ENCODE measurements at regions not wholly inside any gene's neighbourhood (a gene's known extent, or its start where the extent isn't known, plus 50 kb on each side); places are given as distances from the start of the nearest gene placed in this dataset.

DNA sequence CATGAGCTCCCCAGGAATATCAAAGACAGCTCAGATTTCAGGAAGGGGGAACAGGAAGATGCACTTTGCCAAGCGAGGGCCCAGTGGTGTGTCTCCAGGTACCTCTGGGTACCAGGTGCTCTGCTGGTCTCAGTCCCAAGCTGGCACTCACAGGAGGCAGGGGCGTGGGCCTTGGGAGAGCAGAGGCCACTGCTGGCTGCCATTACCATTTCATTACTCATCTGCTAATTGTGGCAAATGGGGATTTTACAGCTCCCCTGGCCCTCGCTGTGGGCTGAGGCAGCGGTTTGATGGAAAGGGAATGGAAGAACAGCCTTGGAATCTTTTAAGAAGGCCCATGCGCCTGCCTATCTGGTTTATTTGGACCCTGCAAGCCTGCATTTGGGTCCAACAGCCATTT, 192.0 kb upstream of the NAV2 start:
- TF ChIP-seq TAF1 (IDR thresholded peaks at IDR 0.05; ENCODE audit: borderline replicate concordance, insufficient read depth, low read length) (no peak), SIN3A (IDR thresholded peaks at IDR 0.05; ENCODE audit: borderline replicate concordance, insufficient read depth, low read length) (no peak), FOXP2 (optimal IDR thresholded peaks at IDR 0.05; ENCODE audit: borderline replicate concordance, extremely low read depth, extremely low read length, insufficient read depth) (no peak), POLR2AphosphoS5 (IDR thresholded peaks at IDR 0.05; ENCODE audit: low read depth, low read length) (no peak)
- TF ChIP-seq, protein P1, sequence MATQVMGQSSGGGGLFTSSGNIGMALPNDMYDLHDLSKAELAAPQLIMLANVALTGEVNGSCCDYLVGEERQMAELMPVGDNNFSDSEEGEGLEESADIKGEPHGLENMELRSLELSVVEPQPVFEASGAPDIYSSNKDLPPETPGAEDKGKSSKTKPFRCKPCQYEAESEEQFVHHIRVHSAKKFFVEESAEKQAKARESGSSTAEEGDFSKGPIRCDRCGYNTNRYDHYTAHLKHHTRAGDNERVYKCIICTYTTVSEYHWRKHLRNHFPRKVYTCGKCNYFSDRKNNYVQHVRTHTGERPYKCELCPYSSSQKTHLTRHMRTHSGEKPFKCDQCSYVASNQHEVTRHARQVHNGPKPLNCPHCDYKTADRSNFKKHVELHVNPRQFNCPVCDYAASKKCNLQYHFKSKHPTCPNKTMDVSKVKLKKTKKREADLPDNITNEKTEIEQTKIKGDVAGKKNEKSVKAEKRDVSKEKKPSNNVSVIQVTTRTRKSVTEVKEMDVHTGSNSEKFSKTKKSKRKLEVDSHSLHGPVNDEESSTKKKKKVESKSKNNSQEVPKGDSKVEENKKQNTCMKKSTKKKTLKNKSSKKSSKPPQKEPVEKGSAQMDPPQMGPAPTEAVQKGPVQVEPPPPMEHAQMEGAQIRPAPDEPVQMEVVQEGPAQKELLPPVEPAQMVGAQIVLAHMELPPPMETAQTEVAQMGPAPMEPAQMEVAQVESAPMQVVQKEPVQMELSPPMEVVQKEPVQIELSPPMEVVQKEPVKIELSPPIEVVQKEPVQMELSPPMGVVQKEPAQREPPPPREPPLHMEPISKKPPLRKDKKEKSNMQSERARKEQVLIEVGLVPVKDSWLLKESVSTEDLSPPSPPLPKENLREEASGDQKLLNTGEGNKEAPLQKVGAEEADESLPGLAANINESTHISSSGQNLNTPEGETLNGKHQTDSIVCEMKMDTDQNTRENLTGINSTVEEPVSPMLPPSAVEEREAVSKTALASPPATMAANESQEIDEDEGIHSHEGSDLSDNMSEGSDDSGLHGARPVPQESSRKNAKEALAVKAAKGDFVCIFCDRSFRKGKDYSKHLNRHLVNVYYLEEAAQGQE (IDR thresholded peaks at IDR 0.05; ENCODE audit: insufficient read depth in 1 of 2, low read depth in 2 of 2, low read length in 2 of 2): no peak

DNA sequence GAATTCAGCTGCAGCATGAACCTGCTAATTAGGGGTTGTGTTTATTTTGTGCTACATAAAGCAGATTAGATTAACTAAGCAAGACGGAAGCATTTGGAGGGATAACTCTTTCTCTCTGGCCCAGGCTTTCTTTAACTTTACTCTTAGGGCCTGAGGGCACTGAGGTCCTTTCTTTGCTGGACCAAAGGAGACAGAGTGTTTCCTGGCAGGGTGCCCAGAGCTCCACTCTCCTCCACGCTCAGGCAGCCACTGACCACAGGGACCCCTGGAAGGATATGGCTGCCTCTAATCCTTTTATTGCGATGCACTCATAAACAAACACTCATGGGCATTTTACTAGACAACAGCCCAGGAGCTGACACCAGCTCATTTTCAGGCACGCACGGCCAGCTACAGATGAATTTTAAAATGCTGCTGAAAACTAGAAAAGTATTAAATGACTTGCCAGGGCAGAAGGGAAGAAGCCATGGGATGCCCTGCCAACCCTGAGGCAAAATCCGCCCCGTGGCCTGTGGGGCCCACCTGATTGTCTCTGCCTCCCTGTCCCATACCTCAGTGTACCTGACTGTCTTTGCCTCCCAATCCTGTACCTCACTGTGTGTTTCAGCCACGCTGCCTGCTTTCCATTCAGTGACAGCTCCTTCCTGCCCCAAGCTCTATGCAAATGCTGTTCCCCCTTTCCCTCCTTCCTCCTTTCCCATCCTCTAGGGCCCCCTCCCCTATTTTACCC, 192.6 kb upstream of the NAV2 start:
- no peak for TF ChIP-seq FOXP2 (optimal IDR thresholded peaks at IDR 0.05; ENCODE audit: borderline replicate concordance, extremely low read depth, extremely low read length, insufficient read depth)
- 0 out of 2 replicates have a peak, but pooled peaks have one; percentile 18 for TF ChIP-seq POLR2AphosphoS5 (IDR thresholded peaks at IDR 0.05; ENCODE audit: low read depth, low read length)
- 0 out of 2 replicates have a peak, but pooled peaks have one; percentile 20 for TF ChIP-seq SIN3A (IDR thresholded peaks at IDR 0.05; ENCODE audit: borderline replicate concordance, insufficient read depth, low read length)
- no peak; the same call in 1 of the 2 replicates for TF ChIP-seq TAF1 (IDR thresholded peaks at IDR 0.05; ENCODE audit: borderline replicate concordance, insufficient read depth, low read length)
- TF ChIP-seq, protein P1 (IDR thresholded peaks at IDR 0.05; ENCODE audit: insufficient read depth in 1 of 2, low read depth in 2 of 2, low read length in 2 of 2): peak in 1 of 2 experiments; percentile 41; a peak in 1 of 4 replicates

DNA sequence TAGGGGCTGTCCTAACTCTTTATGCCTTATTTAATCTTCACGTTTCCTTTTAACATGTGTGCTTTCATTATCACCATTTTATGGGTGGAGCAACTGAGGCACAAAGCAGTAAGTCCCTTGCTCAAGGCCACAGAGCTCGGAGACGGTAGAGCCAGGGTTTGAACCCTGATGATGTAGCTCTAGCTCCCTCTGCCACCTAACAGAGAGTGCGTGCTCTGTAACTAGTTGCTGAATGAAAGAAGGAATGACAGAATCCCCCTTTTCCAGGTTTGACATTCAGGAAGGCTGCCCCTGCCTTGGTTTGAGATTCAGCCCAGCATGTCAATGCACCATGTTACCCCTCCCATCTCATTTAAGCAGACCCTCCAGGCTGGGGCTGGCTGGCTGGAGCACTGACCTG, 193.3 kb upstream of the NAV2 start:
- TF ChIP-seq, protein P1 (IDR thresholded peaks at IDR 0.05; ENCODE audit: insufficient read depth in 1 of 2, low read depth in 2 of 2, low read length in 2 of 2): no peak
- no peak for TF ChIP-seq SIN3A (IDR thresholded peaks at IDR 0.05; ENCODE audit: borderline replicate concordance, insufficient read depth, low read length)
- no peak for TF ChIP-seq POLR2AphosphoS5 (IDR thresholded peaks at IDR 0.05; ENCODE audit: low read depth, low read length)
- TF ChIP-seq FOXP2 (optimal IDR thresholded peaks at IDR 0.05; ENCODE audit: borderline replicate concordance, extremely low read depth, extremely low read length, insufficient read depth): no peak
- no peak for TF ChIP-seq TAF1 (IDR thresholded peaks at IDR 0.05; ENCODE audit: borderline replicate concordance, insufficient read depth, low read length)

DNA sequence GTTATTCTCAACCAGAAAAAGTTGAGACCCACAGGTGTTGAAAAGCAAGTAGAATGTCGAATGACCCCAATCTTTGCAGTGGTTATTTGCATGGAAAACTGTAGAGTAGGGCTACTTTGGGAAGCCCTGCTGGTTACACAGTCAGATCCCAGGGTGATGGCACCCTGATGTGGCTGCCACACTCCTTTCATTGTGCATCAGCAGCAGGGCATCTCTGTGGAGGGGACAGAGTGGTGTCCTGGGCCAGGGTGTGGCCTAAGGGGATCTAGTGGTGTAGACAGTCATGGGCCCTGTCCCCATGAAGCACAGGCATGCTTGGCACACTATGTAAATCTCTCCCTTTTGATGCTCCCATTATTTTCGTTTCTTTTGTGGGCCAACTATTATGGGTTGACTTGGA, 199.4 kb upstream of the NAV2 start:
- no peak for TF ChIP-seq SIN3A (IDR thresholded peaks at IDR 0.05; ENCODE audit: borderline replicate concordance, insufficient read depth, low read length)
- TF ChIP-seq, protein P1 (IDR thresholded peaks at IDR 0.05; ENCODE audit: insufficient read depth in 1 of 2, low read depth in 2 of 2, low read length in 2 of 2): no peak
- TF ChIP-seq POLR2AphosphoS5 (IDR thresholded peaks at IDR 0.05; ENCODE audit: low read depth, low read length): no peak
- no peak for TF ChIP-seq FOXP2 (optimal IDR thresholded peaks at IDR 0.05; ENCODE audit: borderline replicate concordance, extremely low read depth, extremely low read length, insufficient read depth)

All from PFSK-1 (cell line).